SK-N-SH (cell line): ENCODE measurements at regions not wholly inside any gene's neighbourhood (a gene's known extent, or its start where the extent isn't known, plus 50 kb on each side); places are given as distances from the start of the nearest gene placed in this dataset.
A peak's percentile ranks its signal among the peaks of the same experiment; 100 is the strongest.

Source experiments
- CTCF ChIA-PET: fragments of 300-600, 350-600 bp; formaldehyde crosslinking; extraction: SDS; loops from one replicate; lab custom pipeline; 2021; lab: Yijun Ruan, JAX
- POLR2A ChIA-PET: fragments of 350-600 bp; sonication (Branson Sonifier 250); formaldehyde crosslinking; extraction: SDS; loops from one replicate; lab custom pipeline; 2020; ENCODE audit warnings: antibody characterized with exemption, inconsistent platforms; lab: Yijun Ruan, JAX
- DNase-seq: peaks from one replicate; pipeline ENCODE4 v3.0.0; 2012
- H2AFZ ChIP-seq: fragments of 200-600 bp; sonication (generic); 2 replicates; pipeline ENCODE4 v1.8.1; 2016; ENCODE audit warnings: antibody characterized with exemption, mild to moderate bottlenecking, low read depth
- H3F3A ChIP-seq: fragments of 200-600 bp; sonication (generic); replicated peaks from 2 replicates; pipeline ENCODE3; 2016; ENCODE audit warnings: antibody characterized with exemption, mild to moderate bottlenecking; ENCODE audit not compliant: insufficient read depth
- H3K27ac ChIP-seq, 2 experiments: fragments of 200-500 bp in 1 of 2; fragments of 200-600 bp in 1 of 2; sonication (Bioruptor generic) in 1 of 2; sonication (generic), shearing (Covaris generic) in 1 of 2; 2 replicates each; pipeline versions ENCODE4 v1.5.1 to v1.6.1; 2014 to 2016; ENCODE audit warnings: low read depth in 2 of 2, inconsistent platforms in 1 of 2, low read length in 1 of 2, mild to moderate bottlenecking in 1 of 2, mixed read lengths in 1 of 2
- H3K27me3 ChIP-seq: fragments of 200-600 bp; sonication (generic), shearing (Covaris generic); 2 replicates; pipeline ENCODE4 v1.6.1; 2016; ENCODE audit warnings: mixed run types; ENCODE audit not compliant: insufficient read depth
- H3K36me3 ChIP-seq, 2 experiments: fragments of 200-500 bp in 1 of 2; fragments of 200-600 bp in 1 of 2; sonication (Bioruptor generic) in 1 of 2; sonication (generic) in 1 of 2; replicated peaks in 1 of 2; 2 replicates each; pipeline versions ENCODE3 to v1.5.1; 2014 to 2016; ENCODE audit warnings: low read length in 1 of 2, mild to moderate bottlenecking in 1 of 2; ENCODE audit not compliant: insufficient read depth in 2 of 2, control insufficient read depth in 1 of 2
- H3K4me1 ChIP-seq, 2 experiments: fragments of 200-500 bp in 1 of 2; fragments of 200-600 bp in 1 of 2; sonication (Bioruptor generic) in 1 of 2; sonication (generic), shearing (Covaris generic) in 1 of 2; 2 replicates each; pipeline versions ENCODE4 v1.5.1 to v1.6.1; 2014 to 2016; ENCODE audit warnings: low read depth in 1 of 2, low read length in 1 of 2, mixed run types in 1 of 2; ENCODE audit not compliant: insufficient read depth in 2 of 2, control insufficient read depth in 1 of 2
- H3K4me2 ChIP-seq: fragments of 200-600 bp; sonication (generic), shearing (Covaris generic); 2 replicates; pipeline ENCODE4 v1.6.1; 2017; ENCODE audit warnings: mixed run types
- H3K4me3 ChIP-seq, 2 experiments: fragments of 200-500 bp in 1 of 2; fragments of 200-600 bp in 1 of 2; sonication (Bioruptor generic) in 1 of 2; sonication (generic), shearing (Covaris generic) in 1 of 2; 2 replicates each; pipeline versions ENCODE4 v1.5.1 to v1.8.1; 2014 to 2016; ENCODE audit warnings: low read depth in 2 of 2, inconsistent platforms in 1 of 2, low read length in 1 of 2, mild to moderate bottlenecking in 1 of 2, mixed read lengths in 1 of 2, moderate library complexity in 1 of 2
- H3K79me2 ChIP-seq: fragments of 200-600 bp; sonication (generic); 2 replicates; pipeline ENCODE4 v1.8.1; 2017; ENCODE audit warnings: mild to moderate bottlenecking; ENCODE audit not compliant: insufficient read depth
- H3K9ac ChIP-seq: fragments of 200-600 bp; sonication (generic); 2 replicates; pipeline ENCODE4 v1.6.1; 2017; ENCODE audit warnings: mixed run types
- H3K9me2 ChIP-seq: fragments of 200-600 bp; sonication (generic); 2 replicates; pipeline ENCODE4 v1.6.1; 2017; ENCODE audit warnings: mixed run types
- H3K9me3 ChIP-seq: fragments of 200-600 bp; sonication (generic); 2 replicates; pipeline ENCODE4 v1.6.1; 2017; ENCODE audit warnings: mixed run types, mild to moderate bottlenecking, moderate library complexity
- H4K20me1 ChIP-seq: fragments of 200-600 bp; sonication (generic); 2 replicates; pipeline ENCODE4 v1.6.1; 2017; ENCODE audit warnings: mild to moderate bottlenecking, mixed run types; ENCODE audit not compliant: insufficient read depth
- EZH2phosphoT487 ChIP-seq: fragments of 200-600 bp; sonication (generic); IDR thresholded peaks from 2 replicates; pipeline ENCODE4 v1.6.1; 2017; ENCODE audit warnings: low read depth, mixed run types, mild to moderate bottlenecking, antibody characterized with exemption, moderate library complexity, borderline replicate concordance
- FOXJ3 ChIP-seq: sonication (generic); formaldehyde crosslinking; IDR thresholded peaks from 2 replicates; pipeline ENCODE4 v1.5.1; 2020; ENCODE audit warnings: mild to moderate bottlenecking, missing genetic modification reagents
- JUND ChIP-seq: IDR thresholded peaks from 2 replicates; pipeline ENCODE4 v1.4.0; 2012
- MEF2A ChIP-seq: IDR thresholded peaks from 2 replicates; pipeline ENCODE4 v1.4.0; 2012; ENCODE audit warnings: low read depth, borderline replicate concordance
- NFIC ChIP-seq: IDR thresholded peaks from 2 replicates; pipeline ENCODE4 v1.4.0; 2012; ENCODE audit warnings: borderline replicate concordance
- NRF1 ChIP-seq: IDR thresholded peaks from 2 replicates; pipeline ENCODE4 v1.6.1; 2012; ENCODE audit warnings: low read depth, mild to moderate bottlenecking, low read length
- POLR2AphosphoS5 ChIP-seq: IDR thresholded peaks from 2 replicates; pipeline ENCODE4 v1.6.1; 2012; ENCODE audit warnings: low read depth, low read length
- RAD21 ChIP-seq: IDR thresholded peaks from 2 replicates; pipeline ENCODE4 v1.6.1; 2012; ENCODE audit warnings: mild to moderate bottlenecking, low read length
- RXRA ChIP-seq: IDR thresholded peaks from 2 replicates; pipeline ENCODE4 v1.4.0; 2012; ENCODE audit warnings: low read depth, mild to moderate bottlenecking, borderline replicate concordance
- TCF12 ChIP-seq: IDR thresholded peaks from 2 replicates; pipeline ENCODE4 v1.4.0; 2012
- TEAD4 ChIP-seq: IDR thresholded peaks from 2 replicates; pipeline ENCODE4 v1.4.0; 2012; ENCODE audit warnings: mild to moderate bottlenecking, borderline replicate concordance; ENCODE audit not compliant: insufficient read depth
- USF2 ChIP-seq: fragments of 150-350 bp; IDR thresholded peaks from 2 replicates; pipeline ENCODE4 v1.6.1; 2017; ENCODE audit warnings: antibody characterized with exemption, low read length, low read depth, borderline replicate concordance
- WGBS: methylation state at CpG from one replicate; pipeline ENCODE4 v1.1.6; 2017; ENCODE audit warnings: low lambda C conversion rate; 5-methylcytosine and 5-hydroxymethylcytosine counted together
- TF ChIP-seq, protein P1 (sequence below): IDR thresholded peaks from 2 replicates; pipeline ENCODE4; 2012
- TF ChIP-seq, protein P2 (sequence below): fragments of 200-600 bp; sonication (generic); IDR thresholded peaks from 2 replicates; pipeline ENCODE4 v1.6.1; 2017; ENCODE audit warnings: antibody characterized with exemption, mild to moderate bottlenecking, moderate library complexity
- TF ChIP-seq, protein P3 (sequence below): fragments of 150-350 bp; IDR thresholded peaks from 2 replicates; pipeline ENCODE4 v1.6.1; 2016; ENCODE audit warnings: mild to moderate bottlenecking, low read depth, low read length
- TF ChIP-seq, protein P4 (sequence below): IDR thresholded peaks from 2 replicates; pipeline ENCODE4 v1.6.1; 2012; ENCODE audit warnings: mild to moderate bottlenecking, low read depth, low read length, moderate library complexity

DNA sequence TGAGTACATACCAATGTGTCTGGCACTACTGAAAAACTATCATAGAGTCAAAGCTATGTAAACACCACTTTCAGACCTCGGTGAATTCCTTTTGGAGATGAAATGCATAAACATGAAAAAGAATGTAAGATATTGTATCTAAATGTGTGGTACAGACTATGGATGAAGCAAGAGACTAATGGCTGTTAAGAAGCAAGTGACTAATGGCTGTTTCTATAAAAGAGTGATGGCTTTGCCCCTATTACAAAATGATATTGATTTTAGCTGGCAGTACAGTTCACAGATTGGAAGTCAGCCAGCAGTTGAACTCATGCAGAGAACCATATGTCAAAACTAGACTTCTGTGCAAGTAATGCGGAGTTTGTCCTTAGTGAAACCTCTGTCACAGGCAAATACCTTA is 359.3 kb downstream of the GRXCR1 start:
- 3% methylated on average over 2 of the region's 2 CpGs for WGBS
- Histone ChIP-seq H3K79me2 (no peaks in the 10 kb centered on the region), H3K4me3 (no peak overlapping the region), H3F3A (peaks cover 4% of the 10 kb centered on the region), H3K27me3 (no peaks in the 10 kb centered on the region), H2AFZ (no peak overlapping the region), H4K20me1 (no peaks in the 10 kb centered on the region), H3K27ac (no peak overlapping the region; a peak in 1 of 4 replicates), H3K9ac (no peak overlapping the region), H3K9me3 (no peaks in the 10 kb centered on the region), H3K36me3 (no peaks in the 10 kb centered on the region), H3K9me2 (no peaks in the 10 kb centered on the region), H3K4me1 (no peaks in the 10 kb centered on the region), H3K4me2 (no peak overlapping the region)
- ChIA-PET CTCF (no interaction called here), POLR2A (no interaction called here)
- DNase-seq: no peak
- TF ChIP-seq TCF12 (peak; percentile 53), NRF1 (no peak), JUND (0 out of 2 replicates have a peak, but pooled peaks have one; percentile 13), POLR2AphosphoS5 (no peak), RXRA (peak; percentile 32; the same call in 1 of the 2 replicates), NFIC (peak; percentile 55)
- TF ChIP-seq, protein P1, sequence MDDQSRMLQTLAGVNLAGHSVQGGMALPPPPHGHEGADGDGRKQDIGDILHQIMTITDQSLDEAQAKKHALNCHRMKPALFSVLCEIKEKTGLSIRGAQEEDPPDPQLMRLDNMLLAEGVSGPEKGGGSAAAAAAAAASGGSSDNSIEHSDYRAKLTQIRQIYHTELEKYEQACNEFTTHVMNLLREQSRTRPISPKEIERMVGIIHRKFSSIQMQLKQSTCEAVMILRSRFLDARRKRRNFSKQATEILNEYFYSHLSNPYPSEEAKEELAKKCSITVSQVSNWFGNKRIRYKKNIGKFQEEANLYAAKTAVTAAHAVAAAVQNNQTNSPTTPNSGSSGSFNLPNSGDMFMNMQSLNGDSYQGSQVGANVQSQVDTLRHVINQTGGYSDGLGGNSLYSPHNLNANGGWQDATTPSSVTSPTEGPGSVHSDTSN: peak; percentile 76

GRCh38 chr4:43253541-43253940 is 361.0 kb downstream of the GRXCR1 start:
- Histone ChIP-seq H3K9me2 (no peaks in the 10 kb centered on the region), H3F3A (peaks cover 4% of the 10 kb centered on the region), H3K4me2 (no peak overlapping the region), H3K27ac (no peak overlapping the region), H3K4me1 (no peaks in the 10 kb centered on the region), H3K79me2 (no peaks in the 10 kb centered on the region), H3K27me3 (no peaks in the 10 kb centered on the region), H4K20me1 (no peaks in the 10 kb centered on the region), H3K9me3 (no peaks in the 10 kb centered on the region), H3K4me3 (no peak overlapping the region), H3K36me3 (no peaks in the 10 kb centered on the region), H3K9ac (no peak overlapping the region), H2AFZ (no peak overlapping the region)
- TF ChIP-seq MEF2A (no peak), FOXJ3 (CRISPR knock-in tag) (no peak), USF2 (no peak), NFIC (no peak), JUND (no peak), EZH2phosphoT487 (no peak), RAD21 (no peak), TEAD4 (no peak), RXRA (no peak), NRF1 (no peak)
- TF ChIP-seq, protein P2, sequence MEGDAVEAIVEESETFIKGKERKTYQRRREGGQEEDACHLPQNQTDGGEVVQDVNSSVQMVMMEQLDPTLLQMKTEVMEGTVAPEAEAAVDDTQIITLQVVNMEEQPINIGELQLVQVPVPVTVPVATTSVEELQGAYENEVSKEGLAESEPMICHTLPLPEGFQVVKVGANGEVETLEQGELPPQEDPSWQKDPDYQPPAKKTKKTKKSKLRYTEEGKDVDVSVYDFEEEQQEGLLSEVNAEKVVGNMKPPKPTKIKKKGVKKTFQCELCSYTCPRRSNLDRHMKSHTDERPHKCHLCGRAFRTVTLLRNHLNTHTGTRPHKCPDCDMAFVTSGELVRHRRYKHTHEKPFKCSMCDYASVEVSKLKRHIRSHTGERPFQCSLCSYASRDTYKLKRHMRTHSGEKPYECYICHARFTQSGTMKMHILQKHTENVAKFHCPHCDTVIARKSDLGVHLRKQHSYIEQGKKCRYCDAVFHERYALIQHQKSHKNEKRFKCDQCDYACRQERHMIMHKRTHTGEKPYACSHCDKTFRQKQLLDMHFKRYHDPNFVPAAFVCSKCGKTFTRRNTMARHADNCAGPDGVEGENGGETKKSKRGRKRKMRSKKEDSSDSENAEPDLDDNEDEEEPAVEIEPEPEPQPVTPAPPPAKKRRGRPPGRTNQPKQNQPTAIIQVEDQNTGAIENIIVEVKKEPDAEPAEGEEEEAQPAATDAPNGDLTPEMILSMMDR: no peak
- TF ChIP-seq, protein P3, sequence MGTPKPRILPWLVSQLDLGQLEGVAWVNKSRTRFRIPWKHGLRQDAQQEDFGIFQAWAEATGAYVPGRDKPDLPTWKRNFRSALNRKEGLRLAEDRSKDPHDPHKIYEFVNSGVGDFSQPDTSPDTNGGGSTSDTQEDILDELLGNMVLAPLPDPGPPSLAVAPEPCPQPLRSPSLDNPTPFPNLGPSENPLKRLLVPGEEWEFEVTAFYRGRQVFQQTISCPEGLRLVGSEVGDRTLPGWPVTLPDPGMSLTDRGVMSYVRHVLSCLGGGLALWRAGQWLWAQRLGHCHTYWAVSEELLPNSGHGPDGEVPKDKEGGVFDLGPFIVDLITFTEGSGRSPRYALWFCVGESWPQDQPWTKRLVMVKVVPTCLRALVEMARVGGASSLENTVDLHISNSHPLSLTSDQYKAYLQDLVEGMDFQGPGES: no peak
- TF ChIP-seq, protein P4, sequence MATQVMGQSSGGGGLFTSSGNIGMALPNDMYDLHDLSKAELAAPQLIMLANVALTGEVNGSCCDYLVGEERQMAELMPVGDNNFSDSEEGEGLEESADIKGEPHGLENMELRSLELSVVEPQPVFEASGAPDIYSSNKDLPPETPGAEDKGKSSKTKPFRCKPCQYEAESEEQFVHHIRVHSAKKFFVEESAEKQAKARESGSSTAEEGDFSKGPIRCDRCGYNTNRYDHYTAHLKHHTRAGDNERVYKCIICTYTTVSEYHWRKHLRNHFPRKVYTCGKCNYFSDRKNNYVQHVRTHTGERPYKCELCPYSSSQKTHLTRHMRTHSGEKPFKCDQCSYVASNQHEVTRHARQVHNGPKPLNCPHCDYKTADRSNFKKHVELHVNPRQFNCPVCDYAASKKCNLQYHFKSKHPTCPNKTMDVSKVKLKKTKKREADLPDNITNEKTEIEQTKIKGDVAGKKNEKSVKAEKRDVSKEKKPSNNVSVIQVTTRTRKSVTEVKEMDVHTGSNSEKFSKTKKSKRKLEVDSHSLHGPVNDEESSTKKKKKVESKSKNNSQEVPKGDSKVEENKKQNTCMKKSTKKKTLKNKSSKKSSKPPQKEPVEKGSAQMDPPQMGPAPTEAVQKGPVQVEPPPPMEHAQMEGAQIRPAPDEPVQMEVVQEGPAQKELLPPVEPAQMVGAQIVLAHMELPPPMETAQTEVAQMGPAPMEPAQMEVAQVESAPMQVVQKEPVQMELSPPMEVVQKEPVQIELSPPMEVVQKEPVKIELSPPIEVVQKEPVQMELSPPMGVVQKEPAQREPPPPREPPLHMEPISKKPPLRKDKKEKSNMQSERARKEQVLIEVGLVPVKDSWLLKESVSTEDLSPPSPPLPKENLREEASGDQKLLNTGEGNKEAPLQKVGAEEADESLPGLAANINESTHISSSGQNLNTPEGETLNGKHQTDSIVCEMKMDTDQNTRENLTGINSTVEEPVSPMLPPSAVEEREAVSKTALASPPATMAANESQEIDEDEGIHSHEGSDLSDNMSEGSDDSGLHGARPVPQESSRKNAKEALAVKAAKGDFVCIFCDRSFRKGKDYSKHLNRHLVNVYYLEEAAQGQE: no peak
- TF ChIP-seq, protein P1: no peak
- CTCF ChIA-PET: no interaction called here
- DNase-seq: no peak
- POLR2A ChIA-PET: no interaction called here
